Head of caudate nucleus (tissue), 42 donors: ENCODE measurements at regions not wholly inside any gene's neighbourhood (a gene's known extent, or its start where the extent isn't known, plus 50 kb on each side); places are given as distances from the start of the nearest gene placed in this dataset.

Experiments used
- DNase-seq, 42 donors: peaks; one replicate each; pipeline versions ENCODE4 v3.0.0 to v3.0.0-alpha.2; 2020 to 2021; ENCODE audit warnings: mixed read lengths in 7 of 42
- intact Hi-C: fragments of 100-400 bp; cut with DNase I; formaldehyde crosslinking; loops from one replicate; pipeline ENCODE4 v1.15.0; 2022

DNA sequence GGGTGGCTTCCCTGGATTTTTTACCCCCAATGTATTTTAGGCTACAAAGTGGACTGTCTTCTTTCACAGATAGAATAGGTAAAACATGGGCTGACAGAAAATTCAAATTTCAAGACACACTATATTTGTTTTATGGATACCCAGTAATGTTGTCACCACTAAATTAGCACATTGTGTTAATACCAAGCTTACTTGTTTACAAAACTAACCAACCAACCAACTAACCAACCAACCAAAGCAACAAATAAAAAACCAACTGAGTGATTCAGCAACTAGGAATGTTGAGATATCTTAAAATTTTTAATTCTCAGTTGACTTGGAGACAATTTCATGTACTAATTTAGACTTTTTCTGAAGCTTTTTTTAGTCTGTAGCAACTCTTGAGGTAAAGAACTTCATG, 69.3 kb upstream of the CTSC start:
- intact Hi-C loops, result no loop called here
- DNase-seq, result no peak

DNA sequence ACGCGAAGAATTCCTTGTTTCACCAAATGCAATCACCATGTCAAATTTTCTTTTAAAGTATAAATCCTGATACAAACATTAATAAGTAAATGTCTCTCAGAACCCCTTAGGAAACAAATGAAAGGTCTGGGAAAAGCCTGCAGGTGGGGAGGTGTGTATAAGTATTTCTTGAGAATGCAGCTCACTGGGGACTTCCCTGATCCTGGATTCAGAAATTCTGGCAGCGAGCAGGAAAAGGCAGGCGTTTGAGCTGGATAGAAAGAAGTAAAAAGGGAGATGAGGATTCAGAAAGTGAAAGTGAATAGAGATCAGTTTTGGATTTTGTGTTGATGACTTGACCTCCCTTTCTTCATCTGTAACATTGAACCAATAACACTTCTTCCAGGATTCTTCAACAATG, 68.3 kb upstream of the CTSC start:
- intact Hi-C loops, result no loop called here
- no peak for DNase-seq

DNA sequence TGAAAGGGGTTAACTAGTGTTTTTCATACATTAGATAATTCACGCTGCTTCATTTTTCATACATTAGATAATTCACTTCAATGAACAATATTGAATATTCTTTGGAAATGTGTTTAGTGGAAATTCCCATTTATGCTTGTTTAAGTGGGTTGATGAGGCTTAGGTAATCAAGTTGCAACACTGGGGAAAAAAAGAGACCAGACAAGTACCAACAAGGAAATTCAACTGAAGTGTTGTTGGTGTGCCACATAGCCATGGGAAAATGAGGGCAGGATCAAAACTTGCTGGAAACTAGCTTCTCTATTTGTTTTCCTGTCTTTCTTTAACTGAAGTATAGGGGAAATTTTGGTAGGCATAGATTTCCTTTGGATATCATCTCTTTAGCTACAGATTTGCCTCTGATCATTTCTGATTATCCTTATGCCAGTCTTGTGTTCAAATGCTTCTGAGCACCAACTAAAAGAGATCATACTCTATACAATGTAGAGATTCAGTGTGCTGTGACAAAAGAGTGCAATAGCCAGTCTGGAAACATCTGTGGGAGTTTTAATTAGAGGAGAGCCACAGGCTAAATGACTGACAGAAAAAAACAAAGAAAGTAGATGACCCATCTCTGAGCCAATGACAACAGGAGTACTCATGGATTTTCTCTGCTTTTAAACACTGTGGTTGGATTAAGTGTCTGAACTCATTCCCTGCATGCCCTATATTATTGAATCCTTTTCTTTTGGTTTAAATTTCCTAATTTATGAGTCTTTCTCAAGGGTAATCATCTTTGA, 67.6 kb upstream of the CTSC start:
- no peak for DNase-seq
- intact Hi-C loops, result no loop called here

DNA sequence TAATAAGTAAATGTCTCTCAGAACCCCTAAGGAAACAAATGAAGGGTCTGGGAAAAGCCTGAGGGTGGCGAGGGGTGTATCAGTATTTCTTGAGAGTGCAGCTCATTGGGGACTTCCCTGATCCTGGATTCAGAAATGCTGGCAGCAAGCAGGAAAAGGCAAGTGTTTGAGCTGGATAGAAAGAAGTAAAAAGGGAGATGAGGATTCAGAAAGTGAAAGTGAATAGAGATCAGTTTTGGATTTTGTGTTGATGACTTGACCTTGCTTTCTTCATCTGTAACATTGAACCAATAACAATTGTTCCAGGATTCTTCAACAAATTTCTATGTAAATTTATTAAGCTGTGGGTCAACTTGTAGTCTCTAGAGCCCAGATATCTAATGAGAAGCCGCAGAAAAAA, 66.9 kb upstream of the CTSC start:
- DNase-seq, result no peak
- intact Hi-C loops, result no loop called here

DNA sequence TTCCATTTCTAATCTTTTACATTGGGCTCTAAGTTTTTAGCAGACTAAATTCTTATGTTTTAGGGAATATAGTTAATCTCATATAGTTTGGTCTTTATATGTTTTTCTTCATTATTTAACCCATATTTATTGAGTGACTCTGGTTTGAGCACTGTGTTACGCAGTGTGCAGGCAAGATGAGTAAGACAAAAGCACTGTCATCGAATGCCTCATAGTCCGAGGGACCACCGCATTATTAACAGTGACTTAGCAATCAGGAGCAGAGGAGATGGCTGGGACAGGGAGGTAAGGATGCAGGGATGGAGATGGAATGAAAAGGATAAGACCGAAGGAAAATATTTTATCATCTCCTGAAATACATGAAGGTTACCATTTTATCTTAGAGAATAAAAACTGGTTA, 65.2 kb upstream of the CTSC start:
- no peak for DNase-seq
- intact Hi-C loops, result no loop called here

DNA sequence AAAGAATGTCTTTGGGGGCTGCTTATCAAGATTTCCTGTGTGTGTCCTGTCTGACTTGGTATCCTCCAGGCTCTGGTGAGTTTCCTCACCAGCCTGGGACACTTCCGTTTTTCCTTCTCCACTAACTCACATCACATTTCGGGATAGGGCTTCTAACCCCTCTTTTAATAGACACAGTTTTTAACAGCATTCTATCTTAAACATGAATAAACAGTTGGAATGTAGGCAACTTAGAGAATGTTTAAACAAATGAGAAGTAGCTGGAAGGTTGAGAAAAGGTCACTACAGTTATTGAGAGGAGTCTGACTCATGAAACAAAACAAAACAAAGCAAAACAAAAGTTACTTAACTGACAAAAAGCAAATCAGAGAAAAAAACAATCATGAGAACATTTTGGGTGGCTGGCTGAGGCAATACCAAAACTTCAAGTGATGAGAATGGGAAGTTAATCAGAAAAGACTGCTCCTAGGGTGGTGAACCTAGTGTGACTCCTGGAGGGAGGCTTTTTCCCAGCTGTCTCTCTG, 64.7 kb upstream of the CTSC start:
- intact Hi-C loops, result no loop called here
- no peak for DNase-seq

DNA sequence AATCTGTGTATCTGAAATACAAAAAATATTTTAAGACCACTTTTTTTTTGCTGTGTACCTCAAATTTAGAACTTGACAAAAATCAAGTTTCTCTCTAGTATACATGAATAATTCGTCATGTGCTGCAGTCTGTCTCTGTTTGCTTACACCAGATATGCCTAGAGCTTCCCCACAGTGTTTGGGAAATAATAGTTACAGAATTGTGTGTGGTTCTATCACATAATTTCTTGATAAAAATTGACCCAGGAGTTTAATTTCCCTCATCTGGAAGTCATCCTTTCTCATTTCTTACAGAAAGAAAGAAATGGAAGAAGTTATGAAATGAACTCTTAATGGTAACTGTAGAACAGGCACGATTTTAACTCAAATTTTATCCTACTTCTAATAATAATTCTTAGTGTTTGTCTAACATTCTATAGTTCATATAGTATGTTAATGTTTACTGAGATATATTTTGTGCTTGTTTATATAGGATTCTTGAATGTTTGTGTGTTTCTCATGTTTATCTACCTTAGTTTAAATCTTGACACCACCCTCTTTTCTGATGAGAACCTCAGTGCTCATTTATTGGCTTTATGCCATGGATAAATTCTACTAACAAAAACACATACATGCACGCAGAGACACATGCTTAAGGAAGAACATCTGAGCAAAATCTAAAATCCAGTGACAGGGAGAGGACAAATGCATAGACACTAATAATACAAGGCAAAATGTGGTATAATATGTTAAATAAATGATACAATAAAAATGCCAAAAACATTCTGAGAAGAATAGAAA, 61.4 kb upstream of the CTSC start:
- DNase-seq, result no peak
- intact Hi-C loops, result no loop called here

DNA sequence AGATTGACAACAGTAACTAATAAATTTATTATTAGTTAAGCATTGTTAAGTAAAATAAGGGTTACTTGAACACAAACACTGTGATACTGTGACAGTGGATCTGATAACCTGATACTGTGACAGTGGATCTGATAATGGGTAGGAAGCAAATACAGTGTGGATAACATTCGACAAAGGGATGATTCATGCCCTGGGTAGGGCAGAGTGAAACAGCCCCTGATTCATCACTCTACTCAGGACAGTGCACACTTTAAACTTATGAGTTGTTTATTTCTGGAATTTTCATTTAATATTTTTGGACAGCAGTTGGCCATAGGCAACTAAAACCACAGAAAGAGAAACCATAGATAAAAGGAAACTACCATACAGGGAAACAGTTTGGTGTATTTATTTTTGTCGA, 60.8 kb upstream of the CTSC start:
- intact Hi-C loops, result no loop called here
- DNase-seq, result no peak

DNA sequence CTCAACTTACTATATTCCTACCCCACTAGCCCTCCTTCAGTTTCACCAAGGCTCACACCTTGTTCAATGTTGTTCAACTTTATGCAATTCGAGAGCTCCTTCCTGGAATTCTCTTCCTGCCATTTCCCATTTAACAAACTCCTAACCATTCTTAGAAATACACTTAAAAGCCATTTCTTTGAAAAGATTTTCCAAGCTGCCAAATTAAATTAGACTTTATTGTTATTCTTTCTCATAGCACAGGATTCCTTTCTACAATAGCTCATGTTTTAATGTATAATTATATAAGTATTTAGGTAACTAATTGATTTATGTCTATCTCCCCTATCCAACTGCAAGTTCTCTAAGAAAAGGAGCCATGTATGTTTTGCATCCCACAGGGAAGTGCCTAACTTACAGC, 52.7 kb upstream of the CTSC start:
- no peak for DNase-seq
- intact Hi-C loops, result no loop called here

DNA sequence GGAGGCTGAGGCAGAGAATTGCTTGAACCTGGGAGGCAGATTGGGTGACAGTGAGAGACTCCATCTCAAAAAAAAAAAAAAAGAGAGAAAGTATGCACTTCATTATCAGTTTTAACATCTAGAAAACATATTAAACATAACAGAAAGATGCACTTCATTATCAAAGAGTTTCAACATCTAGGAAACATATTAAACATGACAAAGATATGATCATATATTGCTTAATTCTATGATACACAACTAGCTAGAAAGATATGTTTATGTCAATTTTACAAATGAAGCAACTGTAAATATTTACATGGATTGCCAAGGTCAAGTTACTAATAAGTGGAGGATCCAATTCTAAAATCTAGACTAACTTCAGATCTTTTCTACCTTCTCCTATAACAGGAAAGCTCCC, 50.4 kb upstream of the CTSC start:
- intact Hi-C loops, result no loop called here
- DNase-seq, result no peak
